GM23248 (cell line): ENCODE measurements at regions not wholly inside any gene's neighbourhood (a gene's known extent, or its start where the extent isn't known, plus 50 kb on each side); places are given as distances from the start of the nearest gene placed in this dataset.

ENCODE experiments used
- EZH2 ChIP-seq: fragments of 200-600 bp; sonication (generic); IDR thresholded peaks from 2 replicates; pipeline ENCODE4 v1.6.1; 2018; ENCODE audit warnings: antibody characterized with exemption, mild to moderate bottlenecking; ENCODE audit not compliant: insufficient read depth, poor library complexity, severe bottlenecking
- EZH2phosphoT487 ChIP-seq: fragments of 200-600 bp; sonication (generic); IDR thresholded peaks from 2 replicates; pipeline ENCODE4 v1.6.1; 2018; ENCODE audit warnings: antibody characterized with exemption, moderate library complexity, mild to moderate bottlenecking, low read depth; ENCODE audit not compliant: insufficient read depth

DNA sequence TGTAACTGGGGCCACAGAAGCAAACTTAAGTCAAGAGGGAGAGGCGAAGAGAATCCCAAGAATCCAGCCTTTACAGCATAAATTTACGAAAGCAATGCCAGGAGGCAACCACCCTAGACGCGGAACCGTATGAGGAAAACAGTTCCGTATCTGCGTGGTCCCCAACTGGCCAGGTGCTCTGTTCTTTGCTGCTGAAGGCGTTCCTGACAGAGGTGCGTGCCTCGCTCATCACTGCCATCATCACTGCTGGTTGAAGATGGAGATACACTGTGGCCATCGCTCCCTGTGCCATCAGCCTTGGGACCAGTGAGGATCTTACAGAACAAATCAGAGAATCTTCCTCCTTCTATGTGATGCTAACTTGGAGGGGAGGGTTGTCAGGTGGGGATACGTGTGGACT is 270.5 kb upstream of the B3GAT1 start:
- no peak for TF ChIP-seq EZH2
- TF ChIP-seq EZH2phosphoT487 = no peak
